ENCODE measurements at regions not wholly inside any gene's neighbourhood (a gene's known extent, or its start where the extent isn't known, plus 50 kb on each side); places are given as distances from the start of the nearest gene placed in this dataset.

GRCh38 chr21:16968436-16968835, 544.4 kb upstream of the CXADR start:
- no peaks in the 10 kb centered on the region for H3K27me3 ChIP-seq
- no peak for TF ChIP-seq Cebpa-rat (IDR thresholded peaks at IDR 0.05)
- H3K27ac ChIP-seq = no peak overlapping the region
- no peaks in the 10 kb centered on the region for H3K36me3 ChIP-seq
- peaks cover 0 to 18% (median 5%) of the 10 kb centered on the region in 11 experiments; a peak in 12 of 22 replicates for H3K9me3 ChIP-seq (replicated peaks in 1 of 11)
- no peak overlapping the region for H3K4me3 ChIP-seq
- no peak overlapping the region for H3K9ac ChIP-seq
- H3K4me1 ChIP-seq = no peaks in the 10 kb centered on the region
- H3K4me2 ChIP-seq = no peak overlapping the region
- H4K20me1 ChIP-seq = no peaks in the 10 kb centered on the region

- H3K27me3 ChIP-seq = no peaks in the 10 kb centered on the region
- H3K4me3 ChIP-seq = no peak overlapping the region
- TF ChIP-seq Cebpa-rat (IDR thresholded peaks at IDR 0.05) = no peak
- no peaks in the 10 kb centered on the region for H4K20me1 ChIP-seq
- no peaks in the 10 kb centered on the region for H3K4me1 ChIP-seq
- no peak overlapping the region for H3K27ac ChIP-seq
- no peaks in the 10 kb centered on the region for H3K36me3 ChIP-seq
- no peak overlapping the region for H3K4me2 ChIP-seq
- H3K9me3 ChIP-seq (replicated peaks in 1 of 11) = peaks cover 0 to 18% (median 5%) of the 10 kb centered on the region in 11 experiments; a peak in 12 of 22 replicates
- no peak overlapping the region for H3K9ac ChIP-seq
Measured at GRCh38 chr21:16969636-16970035, 543.2 kb upstream of the CXADR start.

- H3K9me3 ChIP-seq (replicated peaks in 1 of 11) = no peaks in the 10 kb centered on the region
- H3K27me3 ChIP-seq = no peaks in the 10 kb centered on the region
- H3K4me1 ChIP-seq = no peaks in the 10 kb centered on the region
- H4K20me1 ChIP-seq = no peaks in the 10 kb centered on the region
- H3K9ac ChIP-seq = no peak overlapping the region
- no peak overlapping the region for H3K27ac ChIP-seq
- no peak overlapping the region for H3K4me2 ChIP-seq
- TF ChIP-seq Cebpa-rat (IDR thresholded peaks at IDR 0.05) = no peak
- no peak overlapping the region for H3K4me3 ChIP-seq
- H3K36me3 ChIP-seq = no peaks in the 10 kb centered on the region
Measured at GRCh38 chr21:16974060-16974459, 538.8 kb upstream of the CXADR start.

- Histone ChIP-seq H4K20me1 (no peaks in the 10 kb centered on the region), H3K4me1 (no peaks in the 10 kb centered on the region), H3K4me3 (no peak overlapping the region), H3K27ac (no peak overlapping the region), H3K36me3 (no peaks in the 10 kb centered on the region), H3K9me3 (replicated peaks in 1 of 11) (no peaks in the 10 kb centered on the region), H3K4me2 (no peak overlapping the region), H3K9ac (no peak overlapping the region), H3K27me3 (no peaks in the 10 kb centered on the region)
- no peak for TF ChIP-seq Cebpa-rat (IDR thresholded peaks at IDR 0.05)
Measured at GRCh38 chr21:16976193-16976592, 536.6 kb upstream of the CXADR start.

GRCh38 chr21:16978309-16978895, 534.4 kb upstream of the CXADR start:
- no peaks in the 10 kb centered on the region for H3K27me3 ChIP-seq
- no peak overlapping the region for H3K27ac ChIP-seq
- H3K4me3 ChIP-seq = no peak overlapping the region
- H3K4me1 ChIP-seq = no peaks in the 10 kb centered on the region
- H3K36me3 ChIP-seq = no peaks in the 10 kb centered on the region
- no peaks in the 10 kb centered on the region for H4K20me1 ChIP-seq
- TF ChIP-seq Cebpa-rat (IDR thresholded peaks at IDR 0.05) = no peak
- H3K9me3 ChIP-seq (replicated peaks in 1 of 11) = no peaks in the 10 kb centered on the region
- H3K9ac ChIP-seq = no peak overlapping the region
- H3K4me2 ChIP-seq = no peak overlapping the region

GRCh38 chr21:16979574-16979973, 533.3 kb upstream of the CXADR start:
- H4K20me1 ChIP-seq = no peaks in the 10 kb centered on the region
- TF ChIP-seq Cebpa-rat (IDR thresholded peaks at IDR 0.05) = no peak
- no peak overlapping the region for H3K4me2 ChIP-seq
- no peak overlapping the region for H3K9ac ChIP-seq
- no peaks in the 10 kb centered on the region for H3K27me3 ChIP-seq
- no peaks in the 10 kb centered on the region for H3K9me3 ChIP-seq (replicated peaks in 1 of 11)
- no peaks in the 10 kb centered on the region for H3K36me3 ChIP-seq
- H3K27ac ChIP-seq = no peak overlapping the region
- no peak overlapping the region for H3K4me3 ChIP-seq
- no peaks in the 10 kb centered on the region for H3K4me1 ChIP-seq

- H4K20me1 ChIP-seq = no peaks in the 10 kb centered on the region
- no peaks in the 10 kb centered on the region for H3K4me1 ChIP-seq
- H3K27ac ChIP-seq = no peak overlapping the region
- TF ChIP-seq Cebpa-rat (IDR thresholded peaks at IDR 0.05) = no peak
- H3K9me3 ChIP-seq (replicated peaks in 1 of 11) = no peaks in the 10 kb centered on the region
- no peak overlapping the region for H3K4me2 ChIP-seq
- H3K4me3 ChIP-seq = no peak overlapping the region
- H3K36me3 ChIP-seq = no peaks in the 10 kb centered on the region
- H3K27me3 ChIP-seq = no peaks in the 10 kb centered on the region
- no peak overlapping the region for H3K9ac ChIP-seq
Measured at GRCh38 chr21:16983420-16983819, 529.4 kb upstream of the CXADR start.

GRCh38 chr21:16992448-16992847, 520.4 kb upstream of the CXADR start:
- no peaks in the 10 kb centered on the region for H4K20me1 ChIP-seq
- H3K27ac ChIP-seq = no peak overlapping the region
- H3K4me3 ChIP-seq = no peak overlapping the region
- H3K4me2 ChIP-seq = no peak overlapping the region
- H3K27me3 ChIP-seq = no peaks in the 10 kb centered on the region
- no peaks in the 10 kb centered on the region for H3K4me1 ChIP-seq
- no peaks in the 10 kb centered on the region for H3K9me3 ChIP-seq (replicated peaks in 1 of 11)
- no peaks in the 10 kb centered on the region for H3K36me3 ChIP-seq
- TF ChIP-seq Cebpa-rat (IDR thresholded peaks at IDR 0.05) = no peak
- H3K9ac ChIP-seq = no peak overlapping the region

GRCh38 chr21:16993416-16994038, 519.3 kb upstream of the CXADR start:
- Histone ChIP-seq H3K4me1 (no peaks in the 10 kb centered on the region), H3K9me3 (replicated peaks in 1 of 11) (no peaks in the 10 kb centered on the region), H3K36me3 (no peaks in the 10 kb centered on the region), H3K9ac (no peak overlapping the region), H3K27me3 (no peaks in the 10 kb centered on the region), H3K4me2 (no peak overlapping the region), H3K27ac (no peak overlapping the region), H3K4me3 (no peak overlapping the region), H4K20me1 (no peaks in the 10 kb centered on the region)
- no peak for TF ChIP-seq Cebpa-rat (IDR thresholded peaks at IDR 0.05)

GRCh38 chr21:17002594-17003257, 510.1 kb upstream of the CXADR start:
- H3K4me2 ChIP-seq = peak overlapping the region in 1 of 11 experiments; percentile 25; a peak in 1 of 22 replicates
- no peak for TF ChIP-seq Cebpa-rat (IDR thresholded peaks at IDR 0.05)
- H3K9ac ChIP-seq = no peak overlapping the region

More at GRCh38 chr21:17002594-17003257, 510.1 kb upstream of the CXADR start:
- Histone ChIP-seq H3K27ac (no peak overlapping the region), H3K36me3 (no peaks in the 10 kb centered on the region), H3K4me3 (no peak overlapping the region), H3K9me3 (replicated peaks in 1 of 11) (peaks cover 0 to 5% (median 0%) of the 10 kb centered on the region in 11 experiments; a peak in 2 of 22 replicates), H4K20me1 (no peaks in the 10 kb centered on the region), H3K27me3 (no peaks in the 10 kb centered on the region), H3K4me1 (peaks cover 0 to 12% (median 6%) of the 10 kb centered on the region in 10 experiments; a peak in 5 of 20 replicates)
